Activated CD4-positive, alpha-beta T cell treated with anti-CD3 and anti-CD28 coated beads, Interleukin-2, amount 50 U/mL, for 1 hour (primary cell): ENCODE measurements at regions not wholly inside any gene's neighbourhood (a gene's known extent, or its start where the extent isn't known, plus 50 kb on each side); places are given as distances from the start of the nearest gene placed in this dataset.
"Not testable (repeated sequence)": the region's sequence is repeated elsewhere in the genome, so short reads cannot be mapped to it uniquely, and the experiment has no call there.

Source experiments
- DNase-seq: peaks from one replicate; pipeline ENCODE4 v3.0.0-alpha.2; 2020

DNA sequence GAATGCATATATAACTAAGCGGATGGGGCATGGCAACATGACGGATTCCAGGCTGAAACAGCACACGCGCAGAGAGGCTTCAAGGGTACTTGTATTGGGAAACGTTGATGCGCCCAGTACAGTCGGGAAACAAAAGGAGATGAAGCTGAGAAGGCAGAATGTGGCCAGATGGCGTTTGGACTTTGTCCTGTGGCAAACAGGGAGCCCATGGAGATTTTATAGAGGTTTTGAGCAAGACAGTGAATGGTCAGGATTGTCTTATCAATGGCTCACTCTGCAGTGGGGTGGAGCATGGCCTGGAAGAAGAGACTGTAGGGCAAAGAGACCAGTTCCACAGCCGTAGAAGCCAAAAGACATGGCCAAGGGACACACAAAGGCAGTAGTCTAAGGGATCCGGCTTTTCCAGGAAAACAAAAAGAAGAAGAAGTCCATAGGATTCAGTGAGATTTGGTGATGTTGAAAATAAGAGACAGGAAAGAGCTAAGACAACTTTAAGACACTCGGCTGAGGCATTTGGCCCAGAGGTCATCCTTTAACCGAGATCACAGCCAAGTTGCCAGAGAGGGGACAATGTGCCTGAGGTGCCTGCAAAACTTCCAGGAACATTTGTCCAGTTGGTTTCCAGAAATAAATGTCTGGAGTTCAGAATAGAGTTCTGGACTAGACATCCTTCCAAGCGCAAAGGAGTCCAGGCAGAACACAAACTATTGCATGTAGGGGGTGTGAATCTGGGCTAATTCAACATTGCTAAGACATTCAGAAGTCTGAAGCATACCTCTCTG is 123.0 kb upstream of the RREB1 start:
- DNase-seq, result no peak

DNA sequence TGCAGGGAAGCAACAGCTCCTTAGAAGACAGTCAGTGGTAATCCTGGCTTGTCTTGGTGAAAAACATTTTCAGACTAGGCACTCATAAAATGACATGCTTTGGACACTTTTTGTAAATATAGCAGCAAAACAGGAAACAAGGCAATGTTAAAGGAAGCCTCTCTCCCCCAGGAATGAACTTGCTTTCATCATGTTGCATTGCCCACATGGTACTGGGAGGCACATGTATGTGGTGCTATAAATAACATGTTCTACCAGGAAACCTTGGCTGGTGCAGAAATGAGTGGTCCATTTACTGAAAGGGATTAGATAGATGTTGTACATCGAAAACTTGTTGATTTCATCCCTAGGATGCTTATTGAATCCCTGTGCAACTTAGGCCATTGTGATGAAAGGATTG is 121.4 kb upstream of the RREB1 start:
- no peak for DNase-seq

DNA sequence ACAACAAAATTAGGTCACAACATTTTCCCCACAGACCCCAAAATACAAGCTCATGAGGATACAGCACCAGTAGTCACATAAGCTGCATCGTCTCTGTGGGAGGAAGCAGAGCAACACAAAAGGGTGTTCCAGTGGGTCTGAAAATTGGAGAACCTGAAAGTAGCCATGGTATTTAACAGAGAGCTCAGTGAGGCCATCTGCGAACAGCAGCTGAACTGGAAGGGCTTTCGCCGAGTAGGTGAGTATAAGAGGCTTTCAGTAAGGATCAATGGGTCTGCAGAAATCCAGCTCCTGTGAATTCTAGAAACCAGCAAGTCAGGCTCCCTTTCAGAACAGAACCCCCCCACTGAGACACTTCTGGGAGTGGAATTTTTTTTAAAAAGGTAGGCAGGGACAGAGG is 120.0 kb upstream of the RREB1 start:
- DNase-seq, result no peak

DNA sequence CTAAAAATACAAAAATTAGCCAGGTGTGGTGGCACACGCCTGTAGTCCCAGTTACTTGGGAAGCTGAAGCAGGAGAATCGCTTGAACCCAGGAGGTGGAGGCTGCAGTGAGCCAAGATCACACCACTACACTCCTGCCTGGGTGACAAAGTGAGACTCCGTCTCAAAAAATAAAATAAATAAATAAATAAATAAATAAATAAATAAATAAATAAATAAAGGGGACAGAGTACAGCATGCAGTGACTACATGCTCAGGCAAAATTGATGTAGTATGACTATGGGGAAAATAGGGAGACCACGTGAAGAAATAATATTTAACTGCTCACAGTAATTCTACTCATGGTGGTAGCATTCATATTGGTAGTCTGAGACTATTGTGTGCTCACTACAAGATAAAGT is 117.7 kb upstream of the RREB1 start:
- not testable (repeated sequence) for DNase-seq

DNA sequence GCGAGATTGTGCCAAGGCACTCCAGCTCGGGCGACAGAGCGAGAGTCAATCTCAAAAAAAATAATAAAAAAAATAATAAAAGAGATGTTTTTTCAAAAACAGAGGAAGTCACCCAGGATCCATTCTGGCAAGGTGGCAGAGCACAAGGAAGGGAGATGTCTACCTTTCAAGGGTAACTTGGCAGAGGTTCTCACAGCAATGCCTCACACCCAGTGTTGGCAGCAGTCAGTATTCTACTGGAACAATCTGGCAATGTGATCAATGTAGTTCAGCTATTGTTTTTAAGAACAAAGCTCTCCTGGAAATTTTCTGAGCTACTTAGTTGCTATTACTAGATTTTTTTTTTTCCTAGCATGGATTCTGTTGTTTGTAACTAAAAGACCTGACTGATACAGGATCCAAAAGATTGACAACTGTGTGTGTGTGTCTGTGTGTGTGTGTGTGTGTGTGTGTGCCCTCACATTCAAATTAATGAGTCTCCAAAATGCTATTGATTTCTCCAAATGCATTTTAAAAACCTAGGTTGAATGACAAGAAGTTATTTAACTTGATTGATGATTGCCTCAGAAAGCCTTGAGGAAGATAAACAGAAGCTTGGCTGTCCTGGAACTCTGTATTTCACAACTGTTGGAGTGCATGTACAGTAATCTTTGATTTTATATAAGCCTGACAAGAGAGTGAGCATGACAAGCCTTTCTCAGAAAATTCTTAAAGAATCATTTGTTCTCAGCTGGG is 114.1 kb upstream of the RREB1 start:
- no peak for DNase-seq

DNA sequence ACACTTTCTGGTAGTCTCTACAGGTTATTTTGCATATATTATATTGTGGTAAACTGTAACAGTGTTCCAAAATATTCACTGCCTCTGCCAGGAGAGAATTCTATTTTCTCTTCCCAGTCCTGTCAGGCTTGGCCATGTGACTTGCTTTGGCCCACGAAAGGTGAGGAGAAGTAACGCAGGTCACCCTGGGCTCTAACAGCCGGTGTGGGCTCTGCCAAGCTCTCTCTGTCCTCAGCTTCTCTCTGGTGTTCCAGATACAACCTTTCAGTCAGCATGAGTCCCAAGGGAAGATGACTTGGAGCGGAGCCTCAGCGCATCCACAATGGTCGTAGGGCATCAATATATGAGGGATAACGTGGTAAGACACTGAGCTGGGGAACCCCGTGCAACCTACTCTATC is 113.0 kb upstream of the RREB1 start:
- no peak for DNase-seq

DNA sequence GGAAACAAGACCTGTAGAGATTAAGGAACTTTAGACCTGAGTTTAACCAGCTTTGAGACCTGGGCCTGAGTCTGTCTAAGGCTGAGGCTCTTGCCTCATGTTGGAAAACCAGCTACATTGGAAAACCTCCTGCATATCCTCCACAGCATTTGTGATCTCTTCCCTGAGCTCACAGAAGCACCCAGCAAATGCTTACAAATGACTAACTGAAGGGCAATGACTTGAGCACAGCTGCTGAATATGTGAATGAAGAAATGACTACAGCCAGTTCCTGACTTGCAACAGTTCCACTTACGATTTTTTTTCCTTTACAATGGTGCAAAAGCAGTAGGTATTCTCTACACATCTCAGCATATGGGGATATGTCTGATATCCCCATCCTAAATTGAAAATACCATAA is 112.4 kb upstream of the RREB1 start:
- no peak for DNase-seq

DNA sequence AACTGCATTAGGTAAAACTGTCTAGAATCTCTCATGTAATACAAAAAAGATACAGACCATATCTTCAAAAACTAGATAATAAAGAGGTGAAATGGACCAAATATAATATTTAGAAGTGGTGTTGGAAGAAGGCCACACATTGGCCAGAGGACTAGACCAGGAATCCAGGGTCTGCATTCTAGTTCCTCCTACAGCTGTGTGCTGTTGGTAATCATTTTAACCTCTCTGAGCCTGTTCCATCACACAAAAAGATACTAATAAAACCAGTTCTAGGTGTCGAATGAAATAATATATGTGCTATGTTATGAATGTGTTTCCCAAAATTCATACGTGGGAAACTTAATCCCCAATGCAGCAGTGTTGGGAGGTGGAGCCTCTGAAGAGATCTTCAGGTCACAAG is 111.6 kb upstream of the RREB1 start:
- DNase-seq, result no peak

DNA sequence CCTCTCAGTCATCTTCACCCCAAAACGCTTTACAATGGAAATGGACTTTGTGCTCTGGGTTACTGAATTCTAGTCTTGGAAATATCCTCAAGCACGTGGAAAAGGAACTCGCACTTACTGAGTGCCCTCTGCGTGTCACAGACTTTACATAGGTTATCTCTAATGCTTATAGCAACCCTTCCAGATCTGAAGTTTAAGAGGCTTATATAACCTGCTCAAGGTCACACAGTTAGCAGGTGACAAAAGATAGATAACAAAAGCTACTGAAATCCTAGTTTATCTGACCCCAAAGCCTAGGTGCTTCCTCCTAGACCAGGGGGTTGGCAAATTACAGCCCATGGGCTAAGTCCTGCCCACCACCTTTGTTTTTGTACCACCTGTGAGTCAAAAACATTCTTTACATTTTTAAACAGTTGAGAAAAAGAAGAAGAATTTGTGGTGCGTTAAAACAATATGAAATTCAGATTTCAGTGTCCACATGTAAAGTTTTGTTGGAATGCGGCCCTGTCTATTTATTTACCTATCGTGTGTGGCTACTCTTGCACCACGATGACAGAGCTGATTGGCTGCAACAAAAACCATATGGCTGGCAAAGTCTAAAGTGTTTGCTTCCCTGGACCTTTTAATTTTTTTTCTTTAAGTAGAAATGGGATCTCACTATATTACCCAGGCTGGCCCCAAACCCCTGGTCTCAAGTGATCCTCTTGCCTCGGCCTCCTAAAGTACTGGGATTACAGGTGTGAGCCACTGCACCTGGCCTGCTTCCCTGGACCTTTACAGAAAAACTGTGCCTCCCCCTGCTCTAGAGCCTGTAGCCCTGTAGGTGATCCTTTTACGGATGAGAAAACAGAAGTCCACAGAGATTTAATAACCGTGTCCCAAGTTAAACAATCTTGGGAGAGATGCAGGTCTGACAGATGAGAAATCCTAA is 110.2 kb upstream of the RREB1 start:
- no peak for DNase-seq

DNA sequence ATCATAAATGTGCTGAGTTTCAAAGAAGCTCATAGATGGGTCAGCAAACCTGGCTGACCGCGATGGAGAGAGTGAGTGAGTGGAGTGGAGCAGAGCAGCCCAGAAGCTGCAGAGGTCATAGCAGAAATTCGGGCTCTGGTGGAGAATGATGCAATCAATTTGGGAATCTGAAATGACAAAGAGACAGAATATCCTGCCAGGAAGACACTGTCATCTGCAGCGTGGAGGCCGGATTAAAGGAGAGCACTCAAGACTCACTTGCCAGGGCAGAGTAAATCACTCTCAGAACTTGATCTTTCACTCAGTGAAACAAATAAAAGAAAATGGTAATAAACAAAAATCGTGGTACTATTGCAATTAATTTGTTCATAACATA is 109.6 kb upstream of the RREB1 start:
- DNase-seq, result no peak

DNA sequence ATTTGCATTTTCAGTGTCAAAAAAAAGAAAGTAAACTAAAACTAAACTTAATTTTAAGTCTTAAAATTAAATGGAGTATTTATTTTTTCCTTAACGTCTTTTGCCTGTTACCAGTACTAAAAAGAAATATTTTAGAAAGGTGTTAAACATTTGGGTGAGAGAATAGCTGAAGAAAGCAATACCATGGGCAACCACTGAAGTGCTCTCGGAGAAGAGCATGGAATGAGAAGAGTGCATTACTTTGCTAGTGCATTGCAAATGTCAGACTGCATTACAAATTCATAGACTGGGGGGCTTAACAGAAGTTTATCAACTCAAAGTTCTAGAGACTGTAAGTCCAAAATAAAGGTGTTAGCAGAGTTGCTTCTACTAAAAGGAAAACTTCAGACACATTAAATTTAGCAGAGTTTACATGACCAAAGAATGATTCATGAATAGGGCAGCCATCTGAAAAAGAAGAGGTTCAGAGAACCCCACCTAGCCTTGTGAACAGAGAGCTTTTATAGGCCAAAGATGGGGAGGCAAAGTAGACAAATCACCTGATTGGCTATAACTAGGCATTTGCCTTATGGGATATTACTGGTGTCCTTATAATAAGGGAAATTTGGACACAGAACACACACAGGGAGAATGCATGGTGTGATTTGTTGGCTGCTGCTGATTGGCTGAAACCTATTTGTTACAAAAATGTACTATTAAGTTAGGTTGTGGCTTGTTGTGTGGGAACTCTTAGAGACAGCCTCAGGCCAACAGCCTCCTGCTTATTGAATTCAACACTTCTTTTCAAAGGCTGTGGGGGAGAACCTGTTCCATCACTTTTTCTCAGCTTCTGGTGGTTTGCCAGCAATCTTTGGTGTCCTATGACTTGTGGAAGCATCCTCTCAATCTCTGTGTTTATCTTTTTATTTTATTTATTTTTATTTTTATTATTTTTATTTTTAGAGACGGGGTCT is 106.7 kb upstream of the RREB1 start:
- DNase-seq, result no peak

DNA sequence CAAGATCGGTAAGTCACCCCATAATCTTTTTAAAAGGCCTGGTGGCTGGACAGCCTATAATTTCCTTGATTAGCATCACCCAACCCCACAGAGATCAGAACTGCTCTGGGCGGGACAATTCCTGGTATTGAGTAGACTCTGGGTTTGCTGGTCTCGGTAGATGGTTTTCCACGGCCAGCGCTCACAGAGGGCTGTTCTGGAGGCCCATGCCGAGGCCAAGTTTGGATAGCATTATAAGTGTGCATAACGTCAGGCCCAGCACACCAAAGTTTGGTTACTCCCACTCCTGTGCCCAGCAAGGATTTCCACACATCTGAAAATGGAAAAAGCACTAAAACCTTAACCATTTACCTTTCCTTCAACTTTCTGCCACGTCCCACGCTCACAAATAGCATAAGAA is 104.7 kb upstream of the RREB1 start:
- DNase-seq, result no peak

DNA sequence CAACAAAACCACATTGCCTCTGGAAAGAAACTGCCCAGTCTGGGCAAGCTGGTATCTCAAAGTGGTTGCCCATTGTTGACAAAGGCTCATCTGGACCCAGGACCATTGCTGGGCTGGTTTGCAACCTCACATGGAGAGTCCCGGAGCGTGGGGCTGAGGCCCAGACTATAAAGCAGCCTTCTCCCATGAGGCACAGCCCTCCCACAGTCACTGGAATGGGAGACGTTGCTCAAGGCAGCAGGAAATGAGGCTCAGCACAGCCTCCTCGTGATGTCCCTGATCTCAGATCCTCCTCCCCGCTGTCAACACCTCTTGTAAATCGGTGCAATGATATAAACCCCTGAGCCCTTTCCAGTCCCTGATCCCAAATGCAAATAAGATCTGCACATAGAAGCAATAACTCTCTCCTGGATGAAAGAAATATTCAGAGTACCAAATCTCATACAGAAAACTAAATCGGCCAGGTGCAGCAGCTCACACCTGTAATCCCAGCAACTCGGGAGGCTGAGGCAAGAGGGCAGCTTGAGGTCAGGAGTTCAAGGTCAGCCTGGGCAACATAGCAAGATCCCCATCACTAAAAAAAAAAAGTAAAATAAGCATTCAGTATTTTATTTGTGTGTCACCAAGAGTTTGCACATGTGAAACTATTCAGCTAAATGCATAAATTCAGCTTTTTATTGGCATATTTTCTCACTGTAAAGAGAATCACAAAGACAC is 103.0 kb upstream of the RREB1 start:
- DNase-seq, result no peak

DNA sequence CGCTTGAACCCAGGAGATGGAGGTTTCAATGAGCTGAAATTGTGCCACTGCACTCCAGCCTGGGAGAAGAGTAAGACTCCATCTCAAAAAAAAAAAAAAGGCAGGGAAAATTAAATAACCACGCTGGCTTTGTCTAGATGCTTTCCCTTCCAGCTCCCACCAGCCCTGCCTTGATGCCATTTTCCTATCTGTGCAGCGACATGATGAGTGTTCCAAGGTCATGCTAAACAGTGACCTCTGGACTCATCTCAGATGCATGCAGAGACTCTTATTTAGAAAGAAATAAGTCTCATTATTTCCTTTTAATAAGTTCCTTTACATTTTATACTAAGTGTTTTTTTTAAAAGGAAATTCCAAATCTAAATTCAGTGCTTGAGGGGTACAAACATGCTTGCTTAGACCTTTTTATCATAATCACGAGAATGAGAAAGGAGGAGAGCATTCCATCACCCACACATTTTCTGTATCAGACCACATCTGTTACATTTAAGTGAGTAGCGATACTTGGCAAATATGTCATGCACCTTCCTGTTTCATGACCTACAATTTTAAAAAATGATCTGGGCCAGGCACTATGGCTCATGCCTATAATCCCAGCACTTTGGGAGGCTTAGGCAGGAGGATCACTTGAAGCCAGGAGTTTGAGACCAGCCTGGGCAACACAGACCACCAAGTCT is 101.1 kb upstream of the RREB1 start:
- DNase-seq, result no peak

DNA sequence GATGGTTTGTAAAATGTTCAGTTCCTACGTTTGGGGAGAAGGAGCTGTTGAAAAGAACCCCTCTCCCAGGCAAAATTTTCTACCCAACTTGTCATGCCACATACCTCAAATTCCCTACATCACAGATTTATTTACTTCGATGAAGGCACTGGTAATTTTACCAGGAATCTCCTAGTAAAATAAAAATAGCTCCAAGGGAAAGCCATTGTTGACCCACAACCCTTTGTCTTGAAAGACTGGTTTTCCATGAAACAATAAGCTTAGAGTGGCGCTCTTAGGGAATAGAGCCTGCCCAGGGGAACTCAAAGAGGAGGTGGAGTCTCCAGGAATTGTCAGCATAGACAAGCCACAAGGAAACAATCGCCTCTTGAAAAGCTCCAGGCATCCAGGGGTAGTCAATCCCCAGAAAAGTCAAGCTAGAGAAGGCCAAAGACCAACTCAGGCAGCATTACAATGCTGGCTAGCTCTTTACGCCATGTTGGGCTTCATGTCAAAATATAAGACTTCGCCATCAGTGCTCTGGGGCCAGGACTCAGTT is 99.2 kb upstream of the RREB1 start:
- DNase-seq, result no peak

DNA sequence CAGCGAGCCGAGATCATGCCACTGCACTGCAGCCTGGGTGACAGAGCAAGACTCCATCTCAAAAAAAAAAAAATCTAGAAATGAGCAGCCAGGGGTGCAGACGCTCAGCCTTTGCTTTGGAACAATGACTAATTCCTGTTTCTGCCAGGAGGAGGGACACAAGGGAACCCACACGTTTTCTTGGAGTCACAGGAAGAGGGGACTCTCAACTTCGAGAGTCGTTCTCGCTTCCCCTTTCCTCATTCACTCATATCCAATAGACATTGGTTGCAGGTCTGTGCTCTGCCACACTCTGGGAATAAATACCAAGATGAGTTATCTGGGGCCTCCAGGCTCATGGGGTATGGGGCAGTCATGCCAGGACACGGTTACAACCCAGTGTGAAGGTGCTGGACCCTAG is 91.5 kb upstream of the RREB1 start:
- no peak for DNase-seq

DNA sequence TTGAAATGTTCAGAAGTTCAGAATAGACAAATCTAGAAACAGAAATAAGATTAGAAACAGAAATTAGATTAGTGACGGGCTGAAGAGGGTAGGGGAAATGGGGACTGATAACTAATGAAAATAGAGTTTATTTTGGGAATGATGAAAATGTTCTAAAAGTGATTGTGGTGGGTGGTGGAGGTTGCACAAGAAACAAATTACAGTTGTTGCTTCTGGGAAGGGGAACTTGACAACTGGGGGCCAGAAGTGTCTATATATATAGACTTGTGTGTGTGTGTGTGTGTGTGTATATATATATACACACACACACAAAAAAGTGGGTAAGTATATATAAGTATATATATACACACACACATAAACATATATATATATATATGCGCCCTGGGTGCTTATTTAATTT is 86.5 kb upstream of the RREB1 start:
- DNase-seq, result no peak

DNA sequence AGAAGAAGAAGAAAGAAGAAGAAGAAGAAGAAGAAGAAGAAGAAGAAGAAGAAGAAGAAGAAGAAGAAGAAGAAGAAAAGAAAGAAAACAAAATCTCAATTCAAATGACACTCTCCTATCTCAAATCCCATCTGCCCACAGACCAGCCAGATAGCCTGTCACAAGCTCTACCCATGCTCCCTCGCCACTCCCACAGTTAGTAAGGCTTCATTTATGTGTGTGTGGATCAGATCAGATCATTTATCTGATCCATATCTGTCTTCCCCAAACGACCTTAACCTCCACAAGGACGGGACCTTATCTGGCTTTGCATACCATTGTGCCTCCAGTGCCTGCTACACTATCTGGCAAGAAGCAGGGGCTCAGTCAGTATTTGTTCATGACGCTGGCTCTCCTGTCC is 81.9 kb upstream of the RREB1 start:
- no peak for DNase-seq

DNA sequence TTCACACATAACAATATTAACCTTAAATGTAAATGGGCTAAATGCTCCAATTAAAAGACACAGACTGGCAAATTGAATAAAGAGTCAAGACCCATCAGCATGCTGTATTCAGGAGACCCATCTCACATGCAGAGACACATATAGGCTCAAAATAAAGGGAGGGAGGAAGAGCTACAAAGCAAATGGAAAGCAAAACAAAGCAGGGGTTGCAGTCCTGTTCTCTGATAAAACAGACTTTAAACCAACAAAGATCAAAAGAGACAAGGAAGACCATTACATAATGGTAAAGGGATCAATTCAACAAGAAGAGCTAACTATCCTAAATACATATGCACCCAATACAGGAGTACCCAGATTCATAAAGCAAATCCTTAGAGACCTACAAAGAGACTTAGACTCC is 78.8 kb upstream of the RREB1 start:
- DNase-seq, result not testable (repeated sequence)

DNA sequence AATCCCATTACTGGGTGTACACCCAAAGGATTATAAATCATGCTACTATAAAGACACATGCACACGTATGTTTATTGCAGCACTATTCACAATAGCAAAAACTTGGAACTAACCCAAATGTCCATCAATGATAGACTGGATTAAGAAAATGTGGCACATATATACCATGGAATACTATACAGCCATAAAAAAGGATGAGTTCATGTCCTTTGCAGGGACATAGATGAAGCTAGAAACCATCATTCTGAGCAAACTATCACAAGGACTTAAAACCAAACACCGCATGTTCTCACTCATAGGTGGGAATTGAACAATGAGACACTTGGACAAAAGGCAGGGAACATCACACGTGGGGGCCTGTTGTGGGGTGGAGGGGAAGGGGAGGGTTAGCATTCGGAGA is 76.8 kb upstream of the RREB1 start:
- not testable (repeated sequence) for DNase-seq

DNA sequence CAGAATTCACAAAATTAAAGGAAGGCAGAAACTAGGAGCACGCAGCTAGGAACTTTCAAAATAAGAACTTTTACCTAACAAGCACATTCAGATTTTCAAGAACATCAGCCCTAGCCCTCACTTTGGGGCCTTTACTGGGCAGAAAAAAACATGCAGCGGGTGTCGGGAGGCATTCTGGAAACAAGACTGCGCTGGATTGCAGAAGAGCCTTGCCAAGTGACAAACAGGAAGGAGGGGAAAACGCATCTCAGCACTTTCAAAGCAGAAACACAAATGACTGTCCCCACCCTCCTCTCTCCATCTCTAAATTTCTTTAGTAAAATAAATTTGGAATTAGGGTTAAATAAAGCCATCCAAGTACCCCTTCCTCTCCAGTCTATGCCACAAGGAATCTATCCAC is 74.6 kb upstream of the RREB1 start:
- no peak for DNase-seq
